Activated naive CD4-positive, alpha-beta T cell treated with anti-CD3 and anti-CD28 coated beads, Interleukin-2, amount 50 U/mL, for 72 hours (primary cell): ENCODE measurements at regions not wholly inside any gene's neighbourhood (a gene's known extent, or its start where the extent isn't known, plus 50 kb on each side); places are given as distances from the start of the nearest gene placed in this dataset.

ENCODE experiments used
- ATAC-seq, 2 donors: fragments of 150-1000 bp; cut with Tn5 transposase; 2 replicates each; pipeline ENCODE4 v1.10.0; 2021; ENCODE audit warnings: mild to moderate bottlenecking in 2 of 2, moderate library complexity in 2 of 2
- DNase-seq, 2 donors: peaks; one replicate each; pipeline ENCODE4 v3.0.0; 2021 to 2022; ENCODE audit warnings: low spot score in 2 of 2
- H3K27ac Mint-ChIP-seq, 2 donors: one replicate each; pipeline ENCODE4 v1.8.0; 2022; ENCODE audit warnings: mild to moderate bottlenecking in 2 of 2, mixed read lengths in 2 of 2
- H3K36me3 Mint-ChIP-seq, 2 donors: one replicate each; pipeline ENCODE4 v1.8.0; 2022; ENCODE audit warnings: mixed read lengths in 2 of 2
- H3K9me3 Mint-ChIP-seq, 2 donors: one replicate each; pipeline ENCODE4 v1.8.0; 2022; ENCODE audit warnings: mixed read lengths in 2 of 2

DNA sequence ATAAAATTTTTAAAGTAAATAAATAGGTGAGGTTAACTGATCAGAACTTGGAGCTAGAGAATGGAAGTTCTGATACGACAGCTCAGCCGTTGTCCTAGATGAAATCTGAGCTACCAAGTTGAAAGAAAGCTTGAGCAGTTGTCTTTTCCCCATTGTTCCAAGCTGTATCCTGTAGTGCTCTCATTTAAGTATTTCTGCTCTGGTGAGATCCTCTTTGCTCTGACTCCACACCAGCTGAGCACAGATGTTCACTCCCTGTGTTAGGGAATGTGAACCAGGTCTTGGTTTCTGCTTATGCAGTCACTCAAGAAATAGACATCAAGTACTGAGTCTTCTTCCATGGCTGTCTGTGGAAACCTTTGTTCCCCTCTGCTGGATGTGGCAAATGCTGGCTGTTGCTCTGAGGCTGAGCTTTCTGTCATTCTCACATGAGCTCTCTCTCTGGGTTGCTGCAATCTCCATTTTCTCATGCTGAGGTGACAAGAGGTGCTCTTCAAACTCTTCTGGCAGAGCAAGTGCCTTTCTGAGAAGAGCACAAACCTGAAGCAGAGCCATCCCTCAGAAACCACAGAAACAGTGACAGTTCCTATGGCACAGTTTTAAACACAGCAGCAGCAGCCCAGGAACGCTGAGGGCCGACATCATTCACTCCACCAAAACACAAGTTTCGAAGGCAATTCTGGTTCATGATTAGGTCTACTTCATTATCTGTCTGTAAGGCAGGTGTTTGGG, 194.1 kb downstream of the SP3 start:
- H3K27ac Mint-ChIP-seq = no peak overlapping the region

DNA sequence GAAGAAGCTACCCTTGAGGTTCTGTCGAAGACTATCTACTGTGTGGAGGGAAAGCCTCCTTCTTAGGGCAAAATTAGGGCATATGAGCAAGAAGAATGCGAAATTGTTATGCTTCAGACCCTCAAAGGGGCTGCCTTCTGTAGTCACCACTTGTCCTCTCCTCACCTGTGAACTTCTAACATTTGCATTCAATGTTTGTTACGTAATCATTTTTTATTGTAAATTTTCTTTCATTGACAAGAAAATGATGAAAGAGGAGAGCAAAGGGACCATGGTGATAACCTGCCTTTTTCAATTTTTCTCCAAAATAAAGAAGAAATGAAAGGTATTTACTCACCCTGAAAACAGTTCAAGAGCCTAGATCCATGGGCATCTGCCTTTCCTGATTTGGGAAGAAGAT, 193.0 kb downstream of the SP3 start:
- DNase-seq (no peak), ATAC-seq (no peak)
- Mint-ChIP-seq H3K9me3 (no peaks in the 10 kb centered on the region), H3K36me3 (no peaks in the 10 kb centered on the region), H3K27ac (no peak overlapping the region)

More for the DNA sequence above, 194.1 kb downstream of the SP3 start:
- Mint-ChIP-seq H3K9me3 (no peaks in the 10 kb centered on the region), H3K36me3 (no peaks in the 10 kb centered on the region)
- no peak for DNase-seq
- ATAC-seq = no peak

- ATAC-seq (no peak), DNase-seq (no peak)
- Mint-ChIP-seq H3K27ac (no peak overlapping the region), H3K36me3 (no peaks in the 10 kb centered on the region), H3K9me3 (no peaks in the 10 kb centered on the region)
These were observed 192.1 kb downstream of the SP3 start for GRCh38 chr2:173773076-173773475.

DNA sequence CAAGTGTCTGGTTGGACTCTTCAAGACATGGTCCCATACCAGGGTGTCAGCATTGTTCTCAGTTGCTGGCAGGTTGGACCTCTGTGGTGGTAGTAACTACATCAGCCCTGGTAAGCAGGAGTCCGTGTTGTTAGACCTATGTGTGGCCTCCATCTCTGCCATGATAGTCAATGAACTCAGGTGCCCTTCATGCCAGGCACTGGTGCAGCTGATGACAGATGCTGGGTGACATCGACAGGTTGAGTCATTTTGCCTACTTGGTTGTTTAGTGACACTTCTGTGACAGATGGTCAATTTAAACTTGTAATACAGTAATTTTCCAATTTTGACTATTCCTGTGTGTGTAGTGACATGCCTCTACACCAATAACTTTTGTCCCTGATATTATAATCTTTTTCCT, 189.7 kb downstream of the SP3 start:
- DNase-seq (no peak), ATAC-seq (peak; percentile 39 to 64)
- H3K36me3 Mint-ChIP-seq = no peaks in the 10 kb centered on the region
- no peaks in the 10 kb centered on the region for H3K9me3 Mint-ChIP-seq
- H3K27ac Mint-ChIP-seq = no peak overlapping the region

GRCh38 chr2:173782681-173783080, 182.5 kb downstream of the SP3 start:
- DNase-seq (no peak), ATAC-seq (no peak)
- Mint-ChIP-seq H3K27ac (no peak overlapping the region), H3K36me3 (no peaks in the 10 kb centered on the region), H3K9me3 (no peaks in the 10 kb centered on the region)

DNA sequence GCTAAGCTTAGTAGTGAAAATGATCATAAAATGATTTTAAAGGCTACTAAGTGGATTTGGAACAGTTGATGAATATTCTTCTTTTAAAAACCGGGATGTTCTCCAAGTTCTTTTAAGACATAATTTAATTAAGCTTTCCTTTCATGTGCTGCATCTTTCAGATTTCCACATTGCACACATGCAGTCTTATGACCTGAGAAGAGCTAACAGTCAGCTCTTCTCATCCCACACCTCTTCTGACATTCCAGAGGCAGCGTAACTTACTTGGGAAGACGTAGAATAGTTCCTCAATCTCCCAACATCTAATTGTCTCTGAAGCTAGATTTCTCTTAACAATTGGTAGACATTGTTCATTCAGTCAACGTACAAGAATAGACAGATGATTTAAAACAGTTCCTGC, 181.8 kb downstream of the SP3 start:
- DNase-seq = no peak
- no peak for ATAC-seq
- Mint-ChIP-seq H3K27ac (no peak overlapping the region), H3K36me3 (no peaks in the 10 kb centered on the region), H3K9me3 (no peaks in the 10 kb centered on the region)

DNA sequence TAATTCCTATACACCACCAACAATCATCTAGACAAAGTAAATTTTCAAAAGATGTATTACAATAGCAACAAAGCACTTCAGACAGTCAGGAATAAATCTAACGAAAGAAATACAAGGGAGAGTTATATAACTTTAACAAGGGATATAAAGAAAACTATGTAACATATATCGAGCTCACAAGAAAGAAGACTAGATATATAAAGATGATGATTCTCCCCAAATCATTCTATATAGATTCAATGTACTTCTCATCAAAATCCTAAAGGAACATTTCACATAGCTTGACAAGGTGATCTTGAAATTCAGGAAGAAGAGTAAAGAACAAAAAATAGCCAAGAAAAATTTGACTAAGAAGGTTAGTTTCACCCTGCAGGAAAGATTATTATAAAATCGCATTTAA, 179.4 kb downstream of the SP3 start:
- no peaks in the 10 kb centered on the region for H3K36me3 Mint-ChIP-seq
- no peaks in the 10 kb centered on the region for H3K9me3 Mint-ChIP-seq
- H3K27ac Mint-ChIP-seq = no peak overlapping the region
- ATAC-seq = no peak
- no peak for DNase-seq

- Mint-ChIP-seq H3K9me3 (no peaks in the 10 kb centered on the region), H3K27ac (no peak overlapping the region), H3K36me3 (no peaks in the 10 kb centered on the region)
- DNase-seq = no peak
- ATAC-seq = no peak
These were observed 173.7 kb downstream of the SP3 start for GRCh38 chr2:173791502-173791901.

DNA sequence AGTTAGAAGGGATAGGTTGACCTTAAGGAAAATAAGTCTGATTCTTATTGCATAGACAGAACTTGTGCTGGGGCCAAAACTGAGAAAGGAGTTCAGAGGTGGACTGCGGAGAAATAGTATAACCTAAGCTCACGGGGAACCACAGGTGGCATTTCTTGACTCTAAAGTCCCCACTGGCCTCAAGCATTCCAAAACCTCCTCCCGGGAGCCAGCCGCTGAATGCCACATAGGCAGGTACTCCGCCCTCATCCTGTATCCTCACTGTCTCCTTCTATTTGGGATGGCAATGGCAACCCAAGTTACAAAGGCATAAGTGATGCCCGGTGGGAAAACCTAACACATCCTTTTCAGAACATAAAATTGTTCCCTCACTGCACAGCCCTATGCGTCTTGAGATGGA, 173.0 kb downstream of the SP3 start:
- Mint-ChIP-seq H3K27ac (no peak overlapping the region), H3K36me3 (no peaks in the 10 kb centered on the region), H3K9me3 (no peaks in the 10 kb centered on the region)
- DNase-seq = no peak
- no peak for ATAC-seq

DNA sequence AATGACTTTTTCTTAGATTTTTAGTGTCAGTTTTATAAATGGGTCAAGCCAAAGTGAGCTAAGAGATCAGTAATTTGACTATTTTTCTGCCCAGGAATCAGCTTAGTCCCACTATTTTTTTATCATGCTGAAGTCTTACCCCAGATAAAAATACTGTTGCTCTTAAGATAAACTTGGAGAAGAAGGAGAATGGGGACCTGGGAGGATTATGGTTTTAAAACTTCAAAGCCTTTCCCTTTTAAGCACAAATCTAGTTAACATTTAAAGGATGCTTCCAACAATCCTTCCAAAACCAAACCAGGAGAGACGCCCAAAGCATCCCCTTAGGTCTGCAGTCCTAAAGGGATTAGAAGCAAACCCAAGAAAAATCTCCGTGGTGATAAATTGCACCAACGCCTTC, 172.4 kb downstream of the SP3 start:
- Mint-ChIP-seq H3K36me3 (no peaks in the 10 kb centered on the region), H3K27ac (no peak overlapping the region), H3K9me3 (no peaks in the 10 kb centered on the region)
- DNase-seq (no peak), ATAC-seq (no peak)

- no peak for ATAC-seq
- Mint-ChIP-seq H3K27ac (peak overlapping the region in 1 of 2 donors; percentile 39), H3K36me3 (no peaks in the 10 kb centered on the region), H3K9me3 (no peaks in the 10 kb centered on the region)
- no peak for DNase-seq
These were observed 171.2 kb downstream of the SP3 start for GRCh38 chr2:173793709-173794565.

GRCh38 chr2:173797586-173798263, 167.4 kb downstream of the SP3 start:
- no peak for ATAC-seq
- Mint-ChIP-seq H3K36me3 (no peaks in the 10 kb centered on the region), H3K9me3 (no peaks in the 10 kb centered on the region), H3K27ac (no peak overlapping the region)
- no peak for DNase-seq

DNA sequence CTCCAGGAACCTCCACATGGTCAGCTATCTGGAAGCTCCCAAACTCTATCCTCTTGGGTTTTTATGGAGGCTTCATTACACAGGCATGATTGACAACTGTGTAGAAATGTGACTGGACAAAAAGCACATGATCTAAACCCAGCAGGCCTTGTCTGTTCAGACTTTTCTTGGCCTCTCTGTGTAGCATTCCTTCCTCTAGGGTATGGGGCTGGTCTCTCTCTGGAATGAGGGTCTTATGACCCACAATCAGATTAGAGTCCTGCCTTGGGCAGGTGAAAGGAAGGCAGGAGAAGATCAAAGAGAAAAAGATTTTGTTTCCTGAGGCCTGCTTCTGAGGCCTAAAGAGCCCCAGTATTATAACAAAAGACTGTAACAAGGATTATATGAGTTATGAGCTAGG, 162.7 kb downstream of the SP3 start:
- no peaks in the 10 kb centered on the region for H3K9me3 Mint-ChIP-seq
- H3K36me3 Mint-ChIP-seq = no peaks in the 10 kb centered on the region
- DNase-seq (no peak), ATAC-seq (no peak)
- H3K27ac Mint-ChIP-seq = no peak overlapping the region

GRCh38 chr2:173803449-173803848, 161.7 kb downstream of the SP3 start:
- Mint-ChIP-seq H3K27ac (no peak overlapping the region), H3K9me3 (peaks cover 0 to 4% of the 10 kb centered on the region in 2 donors), H3K36me3 (no peaks in the 10 kb centered on the region)
- DNase-seq (no peak), ATAC-seq (no peak)

DNA sequence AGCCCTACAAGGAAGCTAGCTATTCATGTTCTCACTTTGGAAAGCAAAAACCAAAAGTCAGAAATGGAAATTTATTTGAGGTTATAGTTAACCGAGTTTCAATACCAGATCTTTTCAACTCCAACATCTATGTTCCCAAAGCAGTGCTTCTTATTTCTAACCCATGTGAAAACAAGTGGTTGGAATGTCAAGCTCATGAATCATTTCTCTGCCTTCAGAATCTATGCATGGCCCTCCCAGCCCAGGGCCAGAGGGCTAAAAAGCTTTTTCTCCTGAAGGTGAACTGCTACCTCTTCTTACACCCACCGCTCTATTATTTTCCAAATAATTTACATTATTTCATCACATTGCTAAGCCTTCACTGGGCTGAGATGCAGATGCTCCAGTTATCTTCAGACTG, 158.4 kb downstream of the SP3 start:
- H3K36me3 Mint-ChIP-seq = no peaks in the 10 kb centered on the region
- DNase-seq (no peak), ATAC-seq (no peak)

GRCh38 chr2:173808718-173809117, 156.5 kb downstream of the SP3 start:
- no peaks in the 10 kb centered on the region for H3K36me3 Mint-ChIP-seq
- H3K9me3 Mint-ChIP-seq = peaks cover 0 to 5% of the 10 kb centered on the region in 2 donors
- no peak for ATAC-seq
- no peak for DNase-seq
- H3K27ac Mint-ChIP-seq = no peak overlapping the region

More for the DNA sequence above, 158.4 kb downstream of the SP3 start:
- Mint-ChIP-seq H3K27ac (no peak overlapping the region), H3K9me3 (peaks cover 0 to 5% of the 10 kb centered on the region in 2 donors)

- H3K36me3 Mint-ChIP-seq = no peaks in the 10 kb centered on the region
- DNase-seq (no peak), ATAC-seq (no peak)
- H3K27ac Mint-ChIP-seq = no peak overlapping the region
- H3K9me3 Mint-ChIP-seq = peaks cover 0 to 5% of the 10 kb centered on the region in 2 donors
These were observed 152.9 kb downstream of the SP3 start for GRCh38 chr2:173812321-173812720.
